ENCODE measurements at regions not wholly inside any gene's neighbourhood (a gene's known extent, or its start where the extent isn't known, plus 50 kb on each side); places are given as distances from the start of the nearest gene placed in this dataset.
A peak's percentile ranks its signal among the peaks of the same experiment; 100 is the strongest.

GRCh38 chrY:8622156-8622555 lies 715.1 kb upstream of the TSPY4 start:
- H3K4me3 ChIP-seq (ENCODE audit: low read length), result no peak overlapping the region
- no peak for DNase-seq (ENCODE audit: low read depth, low spot score)

GRCh38 chrY:8622856-8623255 lies 714.4 kb upstream of the TSPY4 start:
- H3K4me3 ChIP-seq (ENCODE audit: low read length), result no peak overlapping the region
- no peak for DNase-seq (ENCODE audit: low read depth, low spot score)

- peak; percentile 9 for DNase-seq (ENCODE audit: low read depth, low spot score)
- H3K4me3 ChIP-seq (ENCODE audit: low read length), result no peak overlapping the region
Observed at GRCh38 chrY:8629636-8630035, 707.6 kb upstream of the TSPY4 start.

GRCh38 chrY:8638111-8638510 lies 699.2 kb upstream of the TSPY4 start:
- no peak for DNase-seq (ENCODE audit: low read depth, low spot score)
- H3K4me3 ChIP-seq (ENCODE audit: low read length), result no peak overlapping the region

GRCh38 chrY:8644926-8645325 lies 692.3 kb upstream of the TSPY4 start:
- H3K4me3 ChIP-seq (ENCODE audit: low read length), result no peak overlapping the region
- DNase-seq (ENCODE audit: low read depth, low spot score), result no peak

- no peak for DNase-seq (ENCODE audit: low read depth, low spot score)
- H3K4me3 ChIP-seq (ENCODE audit: low read length), result no peak overlapping the region
Observed at GRCh38 chrY:8652445-8652844, 684.8 kb upstream of the TSPY4 start.

- no peak for DNase-seq (ENCODE audit: low read depth, low spot score)
- no peak overlapping the region for H3K4me3 ChIP-seq (ENCODE audit: low read length)
Observed at GRCh38 chrY:8655017-8655416, 682.2 kb upstream of the TSPY4 start.

GRCh38 chrY:8656101-8656500 lies 681.2 kb upstream of the TSPY4 start:
- DNase-seq (ENCODE audit: low read depth, low spot score), result no peak
- no peak overlapping the region for H3K4me3 ChIP-seq (ENCODE audit: low read length)

GRCh38 chrY:8656515-8656914 lies 680.7 kb upstream of the TSPY4 start:
- no peak for DNase-seq (ENCODE audit: low read depth, low spot score)
- no peak overlapping the region for H3K4me3 ChIP-seq (ENCODE audit: low read length)

- no peak overlapping the region for H3K4me3 ChIP-seq (ENCODE audit: low read length)
- DNase-seq (ENCODE audit: low read depth, low spot score), result no peak
Observed at GRCh38 chrY:8659721-8660120, 677.5 kb upstream of the TSPY4 start.

- DNase-seq (ENCODE audit: low read depth, low spot score), result no peak
- H3K4me3 ChIP-seq (ENCODE audit: low read length), result no peak overlapping the region
Observed at GRCh38 chrY:8673896-8674295, 663.4 kb upstream of the TSPY4 start.

- no peak for DNase-seq (ENCODE audit: low read depth, low spot score)
- no peak overlapping the region for H3K4me3 ChIP-seq (ENCODE audit: low read length)
Observed at GRCh38 chrY:8677336-8677935, 659.8 kb upstream of the TSPY4 start.

- no peak for DNase-seq (ENCODE audit: low read depth, low spot score)
- H3K4me3 ChIP-seq (ENCODE audit: low read length), result no peak overlapping the region
Observed at GRCh38 chrY:8687154-8687553, 650.1 kb upstream of the TSPY4 start.

- no peak overlapping the region for H3K4me3 ChIP-seq (ENCODE audit: low read length)
- no peak for DNase-seq (ENCODE audit: low read depth, low spot score)
Observed at GRCh38 chrY:8690901-8691685, 646.2 kb upstream of the TSPY4 start.

- no peak for DNase-seq (ENCODE audit: low read depth, low spot score)
- no peak overlapping the region for H3K4me3 ChIP-seq (ENCODE audit: low read length)
Observed at GRCh38 chrY:8698571-8698970, 638.7 kb upstream of the TSPY4 start.

- DNase-seq (ENCODE audit: low read depth, low spot score), result no peak
- no peak overlapping the region for H3K4me3 ChIP-seq (ENCODE audit: low read length)
Observed at GRCh38 chrY:8705636-8706300, 631.5 kb upstream of the TSPY4 start.

GRCh38 chrY:8712296-8712695 lies 625.0 kb upstream of the TSPY4 start:
- no peak for DNase-seq (ENCODE audit: low read depth, low spot score)
- H3K4me3 ChIP-seq (ENCODE audit: low read length), result no peak overlapping the region

- H3K4me3 ChIP-seq (ENCODE audit: low read length), result no peak overlapping the region
- DNase-seq (ENCODE audit: low read depth, low spot score), result no peak
Observed at GRCh38 chrY:8715226-8715625, 622.0 kb upstream of the TSPY4 start.

- no peak for DNase-seq (ENCODE audit: low read depth, low spot score)
- H3K4me3 ChIP-seq (ENCODE audit: low read length), result no peak overlapping the region
Observed at GRCh38 chrY:8726616-8727015, 610.6 kb upstream of the TSPY4 start.

GRCh38 chrY:8729971-8730370 lies 607.3 kb upstream of the TSPY4 start:
- no peak for DNase-seq (ENCODE audit: low read depth, low spot score)
- H3K4me3 ChIP-seq (ENCODE audit: low read length), result no peak overlapping the region

All from Jurkat, Clone E6-1 (cell line).